T-cell (primary cell): ENCODE measurements at regions not wholly inside any gene's neighbourhood (a gene's known extent, or its start where the extent isn't known, plus 50 kb on each side); places are given as distances from the start of the nearest gene placed in this dataset.

ENCODE experiments used
- ATAC-seq, 4 experiments: fragments of 200-7000 bp in 3 of 4; fragments of 150-1000 bp in 1 of 4; cut with Tn5 transposase; replicated peaks in 1 of 4; 1 replicate in 3 of 4; 2 replicates in 1 of 4; pipeline ENCODE4 v1.10.0; 2021; ENCODE audit warnings: moderate library complexity in 3 of 4, mild to moderate bottlenecking in 2 of 4, moderate number of reproducible peaks in 1 of 4
- CTCF ChIA-PET, 2 donors: fragments of 300-600 bp; sonication (Branson Sonifier 250); formaldehyde crosslinking; loops; one replicate each; lab custom pipeline; 2022; ENCODE audit warnings: antibody characterized with exemption in 2 of 2; lab: Charles Lee
- POLR2A ChIA-PET, 2 donors: fragments of 300-600 bp; sonication (Branson Sonifier 250); formaldehyde crosslinking; loops; one replicate each; lab custom pipeline; 2022; ENCODE audit warnings: antibody characterized with exemption in 2 of 2; lab: Charles Lee
- DNase-seq, 35 experiments: peaks; one replicate each; pipeline versions ENCODE4 v3.0.0 to v3.0.0-alpha.2; 2013 to 2023
- H3K27ac ChIP-seq: one replicate; pipeline ENCODE4 v1.5.1; 2013; ENCODE audit warnings: low read length
- H3K27me3 ChIP-seq, 2 experiments: replicated peaks in 1 of 2; 1 replicate in 1 of 2; 2 replicates in 1 of 2; pipeline versions ENCODE4 v1.6.1 to v1.7.0; 2013; ENCODE audit warnings: low read length in 1 of 2, mixed read lengths in 1 of 2; ENCODE audit not compliant: control insufficient read depth in 2 of 2, insufficient read depth in 2 of 2; ENCODE audit errors: extremely low read depth in 1 of 2
- H3K36me3 ChIP-seq, 2 donors: 1 replicate in 1 of 2; 2 replicates in 1 of 2; pipeline versions ENCODE4 v1.6.1 to v1.7.0; 2013; ENCODE audit warnings: low read length in 1 of 2; ENCODE audit not compliant: control insufficient read depth in 2 of 2, insufficient read depth in 1 of 2; ENCODE audit errors: extremely low read depth in 1 of 2
- H3K4me1 ChIP-seq, 2 experiments: 1 replicate in 1 of 2; 2 replicates in 1 of 2; pipeline versions ENCODE4 v1.6.1 to v1.7.0; 2013; ENCODE audit warnings: low read length in 2 of 2, mixed read lengths in 1 of 2; ENCODE audit not compliant: insufficient read depth in 2 of 2, control insufficient read depth in 1 of 2; ENCODE audit errors: extremely low read depth in 1 of 2
- H3K4me3 ChIP-seq, 2 donors: 1 replicate in 1 of 2; 2 replicates in 1 of 2; pipeline versions ENCODE4 v1.5.1 to v1.7.0; 2013; ENCODE audit warnings: mild to moderate bottlenecking in 2 of 2, low read length in 1 of 2, moderate library complexity in 1 of 2; ENCODE audit not compliant: control insufficient read depth in 1 of 2; ENCODE audit errors: extremely low read depth in 1 of 2
- H3K9me3 ChIP-seq: 2 replicates; pipeline ENCODE4 v1.7.0; 2013
- H3K27ac Mint-ChIP-seq, 2 donors: one replicate each; pipeline ENCODE4 v1.8.0; 2020 to 2021; ENCODE audit warnings: mild to moderate bottlenecking in 2 of 2, mixed read lengths in 2 of 2
- H3K27me3 Mint-ChIP-seq, 2 donors: one replicate each; pipeline ENCODE4 v1.8.0; 2021 to 2022; ENCODE audit warnings: mixed read lengths in 2 of 2
- H3K36me3 Mint-ChIP-seq: one replicate; pipeline ENCODE4 v1.8.0; 2021; ENCODE audit warnings: mixed read lengths
- H3K4me1 Mint-ChIP-seq, 3 donors: one replicate each; pipeline ENCODE4 v1.8.0; 2020 to 2022; ENCODE audit warnings: mixed read lengths in 3 of 3, mild to moderate bottlenecking in 1 of 3
- H3K4me3 Mint-ChIP-seq, 3 donors: one replicate each; pipeline ENCODE4 v1.8.0; 2020 to 2022; ENCODE audit warnings: mild to moderate bottlenecking in 3 of 3, mixed read lengths in 3 of 3, moderate library complexity in 3 of 3
- H3K9me3 Mint-ChIP-seq, 3 donors: one replicate each; pipeline ENCODE4 v1.8.0; 2020 to 2022; ENCODE audit warnings: mixed read lengths in 3 of 3
- WGBS: methylation state at CpG from one replicate; pipeline ENCODE4 v1.1.5; 2013; ENCODE audit warnings: missing lambda C conversion rate; ENCODE audit not compliant: insufficient coverage; 5-methylcytosine and 5-hydroxymethylcytosine counted together

- no peak for ATAC-seq
- H3K9me3 Mint-ChIP-seq, result peaks cover 0 to 5% (median 3%) of the 10 kb centered on the region in 3 donors
- no peak overlapping the region for H3K27ac ChIP-seq
- peaks cover 0 to under 1% of the 10 kb centered on the region in 2 experiments for H3K27me3 ChIP-seq
- POLR2A ChIA-PET, result interaction anchor here in 1 of 2 donors (0.6 kb wide), 1 partner anchor 108 kb away, joined by 3 read pairs; no protein-coding TSS in a partner anchor
- no peaks in the 10 kb centered on the region for H3K27me3 Mint-ChIP-seq
- no peaks in the 10 kb centered on the region for H3K9me3 ChIP-seq
- H3K4me3 ChIP-seq, result no peak overlapping the region
- peaks cover 4% of the 10 kb centered on the region for H3K36me3 Mint-ChIP-seq
- no peak overlapping the region for H3K4me3 Mint-ChIP-seq
- CTCF ChIA-PET, result interaction anchor here in 1 of 2 donors (0.7 to 0.8 kb wide), 2 partner anchors 147 to 1171 kb away, joined by 4 to 6 read pairs; no protein-coding TSS in a partner anchor
- H3K4me1 Mint-ChIP-seq, result peaks cover 5 to 33% (median 26%) of the 10 kb centered on the region in 3 donors
- no peaks in the 10 kb centered on the region for H3K36me3 ChIP-seq
- DNase-seq, result no peak
- peaks cover 5 to 14% of the 10 kb centered on the region in 2 experiments for H3K4me1 ChIP-seq
- 100% methylated on average over 2 of the region's 9 CpGs for WGBS
- H3K27ac Mint-ChIP-seq, result no peak overlapping the region
Observed at GRCh38 chr2:8374782-8375181, 307.1 kb upstream of the ID2 start.

DNA sequence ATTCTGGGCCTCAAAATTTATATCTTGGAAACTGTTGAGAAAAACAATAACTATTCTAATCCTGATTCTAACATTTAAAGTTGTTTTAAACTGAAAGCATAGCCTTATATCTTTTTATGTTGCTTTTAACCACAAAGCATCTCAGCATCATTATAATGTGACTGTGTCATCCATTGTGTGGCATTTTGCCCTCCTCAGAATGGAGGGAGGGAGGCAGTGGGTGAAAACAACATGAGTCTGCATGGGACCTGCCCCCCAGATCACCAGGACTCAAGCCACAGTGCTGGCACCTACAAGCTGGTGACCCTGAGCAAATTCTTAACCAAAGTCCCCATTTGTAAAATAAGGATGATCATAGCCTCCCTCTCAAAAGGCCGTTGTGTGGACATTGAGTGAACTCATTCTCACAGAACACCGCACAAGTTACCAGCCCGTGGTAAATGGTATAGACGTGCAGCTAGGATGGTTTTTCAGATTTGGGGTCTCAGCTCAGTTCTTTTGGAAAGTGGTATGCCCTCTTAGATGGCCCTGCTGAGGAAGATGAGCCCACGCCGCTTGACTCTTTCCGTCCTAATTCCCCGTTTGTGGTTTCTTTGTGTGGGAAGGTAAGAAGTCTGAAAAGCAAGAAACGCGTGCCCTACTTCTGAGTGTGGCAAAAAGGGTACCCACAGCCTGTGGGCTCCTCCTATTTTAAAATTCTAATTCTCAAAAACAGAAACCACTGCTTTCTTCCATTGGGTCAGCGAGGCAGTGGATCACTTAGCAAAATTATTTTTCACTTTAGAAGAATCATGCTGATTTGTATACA is 305.0 kb upstream of the ID2 start:
- H3K4me1 Mint-ChIP-seq, result peaks cover 5 to 36% (median 26%) of the 10 kb centered on the region in 3 donors
- DNase-seq, result peak in 1 of 35 experiments; percentile 7
- H3K27me3 ChIP-seq, result no peaks in the 10 kb centered on the region
- no peak overlapping the region for H3K4me3 ChIP-seq
- no peaks in the 10 kb centered on the region for H3K27me3 Mint-ChIP-seq
- H3K4me1 ChIP-seq, result peaks cover 5 to 11% of the 10 kb centered on the region in 2 experiments
- H3K36me3 ChIP-seq, result no peaks in the 10 kb centered on the region
- H3K4me3 Mint-ChIP-seq, result no peak overlapping the region
- H3K9me3 Mint-ChIP-seq, result peaks cover 0 to 5% (median 3%) of the 10 kb centered on the region in 3 donors
- peaks cover 4% of the 10 kb centered on the region for H3K36me3 Mint-ChIP-seq
- H3K27ac ChIP-seq, result peak overlapping the region; percentile 40
- peak in 1 of 4 experiments; percentile 55 for ATAC-seq
- 36% methylated on average over 3 of the region's 11 CpGs for WGBS
- ChIA-PET CTCF (no interaction called here), POLR2A (no interaction called here)
- no peaks in the 10 kb centered on the region for H3K9me3 ChIP-seq
- H3K27ac Mint-ChIP-seq, result peak overlapping the region; percentile 34 to 52

DNA sequence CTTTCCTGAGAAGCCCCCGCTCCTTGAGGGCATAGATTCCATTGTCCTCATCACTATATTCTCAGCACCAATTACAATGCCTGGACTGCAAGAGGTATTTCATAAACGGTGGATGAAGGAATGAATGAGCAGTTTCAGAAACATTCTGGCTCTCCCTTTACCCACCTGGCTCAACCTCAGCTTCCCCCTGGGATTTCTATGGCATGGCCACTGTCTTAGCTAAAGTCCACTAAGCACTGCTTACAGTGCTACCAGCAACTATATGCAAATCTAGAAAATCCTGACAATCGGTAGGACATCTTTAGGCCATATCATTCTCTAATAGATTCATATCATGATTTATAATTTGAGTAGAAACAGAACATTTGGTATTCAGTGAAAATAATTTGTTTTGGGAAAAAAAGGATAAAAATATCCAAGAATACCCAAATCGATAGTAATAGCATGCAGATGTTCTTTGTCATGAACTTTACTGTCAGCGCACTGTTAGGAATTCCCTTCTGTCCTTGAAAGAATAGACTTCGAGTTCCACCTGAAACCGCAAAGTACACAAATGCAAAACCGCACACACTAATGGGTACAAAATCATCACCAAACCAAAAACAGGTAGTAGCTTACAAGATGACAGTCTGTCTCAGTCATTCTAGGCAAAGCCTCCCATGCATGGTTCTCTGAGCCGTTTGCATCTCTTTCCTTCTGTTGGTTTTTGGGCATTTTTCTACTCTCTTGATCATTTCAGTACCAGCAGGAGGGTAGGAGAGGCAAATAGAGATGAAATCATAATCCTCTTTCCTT is 303.6 kb upstream of the ID2 start:
- no peak overlapping the region for H3K4me3 ChIP-seq
- peaks cover 5 to 36% (median 26%) of the 10 kb centered on the region in 3 donors for H3K4me1 Mint-ChIP-seq
- no peak overlapping the region for H3K4me3 Mint-ChIP-seq
- whole genome bisulfite sequencing, result 72% methylated on average over 6 of the region's 9 CpGs
- CTCF ChIA-PET, result interaction anchor here in 1 of 2 donors (0.7 kb wide), 1 partner anchor 8 kb away, joined by 3 read pairs; no protein-coding TSS in a partner anchor
- H3K27ac ChIP-seq, result no peak overlapping the region
- DNase-seq, result no peak
- H3K27ac Mint-ChIP-seq, result no peak overlapping the region
- H3K27me3 ChIP-seq, result no peaks in the 10 kb centered on the region
- ATAC-seq, result no peak
- peaks cover 3% of the 10 kb centered on the region for H3K36me3 Mint-ChIP-seq
- H3K9me3 ChIP-seq, result no peaks in the 10 kb centered on the region
- H3K36me3 ChIP-seq, result no peaks in the 10 kb centered on the region
- peaks cover 5 to 11% of the 10 kb centered on the region in 2 experiments for H3K4me1 ChIP-seq
- POLR2A ChIA-PET, result no interaction called here
- H3K9me3 Mint-ChIP-seq, result peaks cover 0 to 3% (median 2%) of the 10 kb centered on the region in 3 donors
- H3K27me3 Mint-ChIP-seq, result no peaks in the 10 kb centered on the region

DNA sequence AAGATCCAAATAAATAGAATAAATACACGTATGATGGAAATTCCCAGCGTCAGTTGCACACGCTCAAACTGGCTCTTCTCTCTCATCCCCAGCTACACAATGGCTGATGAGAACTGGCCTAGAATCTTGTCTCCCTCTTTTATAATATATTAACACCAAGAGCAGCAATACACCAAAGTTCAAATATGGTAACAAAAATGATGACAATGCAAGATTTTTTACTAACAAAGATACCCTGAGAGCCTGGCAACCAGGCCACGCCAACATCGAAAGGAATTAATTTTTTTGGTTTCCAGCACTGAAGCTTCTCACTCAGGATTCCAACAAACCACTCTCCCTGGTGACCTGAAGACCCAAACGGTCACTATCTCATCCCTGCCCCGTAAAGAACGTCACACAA is 302.7 kb upstream of the ID2 start:
- Mint-ChIP-seq H3K36me3 (no peaks in the 10 kb centered on the region), H3K9me3 (no peaks in the 10 kb centered on the region), H3K4me1 (peaks cover 7 to 41% (median 26%) of the 10 kb centered on the region in 3 donors), H3K27ac (no peak overlapping the region), H3K4me3 (no peak overlapping the region), H3K27me3 (no peaks in the 10 kb centered on the region)
- Histone ChIP-seq H3K9me3 (no peaks in the 10 kb centered on the region), H3K4me1 (peaks cover 5 to 11% of the 10 kb centered on the region in 2 experiments), H3K27ac (no peak overlapping the region), H3K4me3 (no peak overlapping the region), H3K27me3 (no peaks in the 10 kb centered on the region), H3K36me3 (no peaks in the 10 kb centered on the region)
- ChIA-PET POLR2A (no interaction called here), CTCF (interaction anchor here in 1 of 2 donors (0.7 kb wide), 1 partner anchor 8 kb away, joined by 3 read pairs; no protein-coding TSS in a partner anchor)
- WGBS, result 94% methylated on average over 2 of the region's 8 CpGs
- DNase-seq (no peak), ATAC-seq (no peak)

DNA sequence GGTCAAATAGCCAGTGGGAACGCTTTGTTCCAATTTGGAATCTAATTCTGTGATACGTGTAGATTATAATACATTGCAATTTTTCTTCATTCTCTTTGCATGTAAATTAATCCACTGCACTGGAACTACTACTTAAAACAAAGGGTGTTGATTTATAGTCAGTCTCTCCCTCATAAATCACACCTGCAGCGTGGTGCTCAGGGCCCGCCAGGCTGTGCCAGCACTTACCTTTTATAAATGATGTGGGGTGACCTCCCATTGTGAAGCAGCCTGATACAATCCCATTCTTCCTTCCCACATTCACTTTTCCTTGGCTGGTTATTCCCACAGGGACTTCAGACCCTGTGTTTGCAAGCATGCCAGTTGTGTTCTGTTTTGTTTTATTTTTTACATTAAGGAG is 302.3 kb upstream of the ID2 start:
- no CpG with 5 or more reads among the region's 4 CpGs for WGBS
- CTCF ChIA-PET, result no interaction called here
- no peak for ATAC-seq

DNA sequence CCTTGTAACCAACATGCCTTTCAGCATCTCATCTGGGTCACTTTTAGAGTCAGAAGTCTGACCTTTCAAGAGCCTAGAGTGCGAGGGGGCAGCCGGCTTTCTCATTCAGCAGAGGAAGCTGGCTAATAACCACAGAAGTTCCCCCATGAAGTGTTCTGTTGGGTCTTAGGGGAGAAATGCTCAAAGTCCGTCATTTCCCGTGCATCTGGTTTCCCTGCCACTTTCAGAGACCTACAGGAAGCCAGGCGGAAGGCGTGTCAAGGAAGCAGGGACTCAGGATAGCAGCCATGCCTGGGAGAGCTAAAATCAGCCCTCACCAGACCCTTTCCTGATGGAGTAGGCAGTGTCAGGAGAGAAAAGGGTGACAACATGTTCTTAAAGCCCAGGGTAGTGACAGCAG is 301.8 kb upstream of the ID2 start:
- WGBS, result 45% methylated on average over 2 of the region's 6 CpGs
- Histone ChIP-seq H3K4me1 (peaks cover 5 to 11% of the 10 kb centered on the region in 2 experiments), H3K27ac (no peak overlapping the region), H3K36me3 (no peaks in the 10 kb centered on the region), H3K4me3 (no peak overlapping the region), H3K27me3 (no peaks in the 10 kb centered on the region), H3K9me3 (no peaks in the 10 kb centered on the region)
- POLR2A ChIA-PET, result interaction anchor here in 1 of 2 donors (0.5 kb wide), 1 partner anchor 12 kb away, joined by 6 read pairs; no protein-coding TSS in a partner anchor
- Mint-ChIP-seq H3K27ac (no peak overlapping the region), H3K4me3 (no peak overlapping the region), H3K9me3 (no peaks in the 10 kb centered on the region), H3K4me1 (peaks cover 12 to 48% (median 31%) of the 10 kb centered on the region in 3 donors), H3K27me3 (no peaks in the 10 kb centered on the region), H3K36me3 (no peaks in the 10 kb centered on the region)
- CTCF ChIA-PET, result no interaction called here
- ATAC-seq, result no peak
- no peak for DNase-seq

More for the DNA sequence above, 302.3 kb upstream of the ID2 start:
- no peaks in the 10 kb centered on the region for H3K36me3 Mint-ChIP-seq
- H3K27ac Mint-ChIP-seq, result no peak overlapping the region
- peaks cover 11 to 46% (median 30%) of the 10 kb centered on the region in 3 donors for H3K4me1 Mint-ChIP-seq
- POLR2A ChIA-PET, result no interaction called here
- no peak for DNase-seq
- H3K4me3 Mint-ChIP-seq, result no peak overlapping the region
- no peak overlapping the region for H3K4me3 ChIP-seq
- no peaks in the 10 kb centered on the region for H3K27me3 ChIP-seq
- H3K27ac ChIP-seq, result no peak overlapping the region
- no peaks in the 10 kb centered on the region for H3K36me3 ChIP-seq
- no peaks in the 10 kb centered on the region for H3K9me3 Mint-ChIP-seq
- H3K27me3 Mint-ChIP-seq, result no peaks in the 10 kb centered on the region
- peaks cover 5 to 11% of the 10 kb centered on the region in 2 experiments for H3K4me1 ChIP-seq
- H3K9me3 ChIP-seq, result no peaks in the 10 kb centered on the region
